Neuronal stem cell (in vitro differentiated cells): ENCODE measurements at regions not wholly inside any gene's neighbourhood (a gene's known extent, or its start where the extent isn't known, plus 50 kb on each side); places are given as distances from the start of the nearest gene placed in this dataset.

Source experiments
- DNase-seq: peaks from one replicate; pipeline ENCODE4 v3.0.0-alpha.2; 2013; ENCODE audit warnings: low spot score
- H2AFZ ChIP-seq: one replicate; pipeline ENCODE4 v1.6.1; 2013; ENCODE audit warnings: mild to moderate bottlenecking, low read length, inconsistent platforms
- H2AK5ac ChIP-seq: 2 replicates; pipeline ENCODE4 v1.6.1; 2013; ENCODE audit warnings: low read depth, mild to moderate bottlenecking, inconsistent platforms, low read length, moderate library complexity, mixed read lengths
- H2BK120ac ChIP-seq: 2 replicates; pipeline ENCODE4 v1.6.1; 2013; ENCODE audit warnings: low read depth, mild to moderate bottlenecking, inconsistent platforms, low read length, moderate library complexity, mixed read lengths
- H2BK12ac ChIP-seq: one replicate; pipeline ENCODE4 v1.6.1; 2013; ENCODE audit warnings: low read length, inconsistent platforms
- H2BK15ac ChIP-seq: 2 replicates; pipeline ENCODE4 v1.6.1; 2013; ENCODE audit warnings: mild to moderate bottlenecking, low read length, inconsistent platforms, mixed read lengths
- H2BK5ac ChIP-seq: one replicate; pipeline ENCODE4 v1.6.1; 2013; ENCODE audit warnings: inconsistent platforms, mild to moderate bottlenecking, low read length, moderate library complexity
- H3K14ac ChIP-seq: one replicate; pipeline ENCODE4 v1.6.1; 2013; ENCODE audit warnings: low read length, inconsistent platforms
- H3K18ac ChIP-seq: 2 replicates; pipeline ENCODE4 v1.6.1; 2013; ENCODE audit warnings: low read length, inconsistent platforms
- H3K23ac ChIP-seq: 2 replicates; pipeline ENCODE4 v1.6.1; 2013; ENCODE audit warnings: low read depth, mild to moderate bottlenecking, mixed read lengths, low read length, inconsistent platforms; ENCODE audit not compliant: poor library complexity
- H3K27ac ChIP-seq: replicated peaks from 3 replicates; pipeline ENCODE4 v1.5.1; 2013; ENCODE audit warnings: low read length, inconsistent platforms
- H3K27me3 ChIP-seq, 3 experiments: 2 replicates each; pipeline ENCODE4 v1.6.1; 2013; ENCODE audit warnings: low read length in 3 of 3, mild to moderate bottlenecking in 2 of 3, inconsistent platforms in 1 of 3, low read depth in 1 of 3, mixed read lengths in 1 of 3, moderate library complexity in 1 of 3; ENCODE audit not compliant: control insufficient read depth in 3 of 3, insufficient read depth in 3 of 3
- H3K36me3 ChIP-seq, 2 donors: replicated peaks in 1 of 2; 2 replicates each; pipeline ENCODE4 v1.6.1; 2013; ENCODE audit warnings: low read length in 2 of 2; ENCODE audit not compliant: control insufficient read depth in 2 of 2, insufficient read depth in 2 of 2
- H3K4ac ChIP-seq: 2 replicates; pipeline ENCODE4 v1.6.1; 2013; ENCODE audit warnings: inconsistent platforms, mild to moderate bottlenecking, low read length, moderate library complexity
- H3K4me1 ChIP-seq, 2 donors: 1 replicate in 1 of 2; 2 replicates in 1 of 2; pipeline ENCODE4 v1.6.1; 2013; ENCODE audit warnings: low read length in 2 of 2, low read depth in 1 of 2; ENCODE audit not compliant: control insufficient read depth in 2 of 2, insufficient read depth in 1 of 2
- H3K4me2 ChIP-seq: one replicate; pipeline ENCODE4 v1.6.1; 2013; ENCODE audit warnings: mild to moderate bottlenecking, low read length, inconsistent platforms; ENCODE audit not compliant: insufficient read depth, poor library complexity, severe bottlenecking
- H3K4me3 ChIP-seq, 2 donors: 2 replicates each; pipeline ENCODE4 v1.5.1; 2013; ENCODE audit warnings: low read length in 2 of 2, mild to moderate bottlenecking in 2 of 2, inconsistent platforms in 1 of 2, moderate library complexity in 1 of 2
- H3K79me1 ChIP-seq: one replicate; pipeline ENCODE4 v1.6.1; 2013; ENCODE audit warnings: low read depth, mild to moderate bottlenecking, inconsistent platforms, low read length, moderate library complexity
- H3K9ac ChIP-seq: one replicate; pipeline ENCODE4 v1.6.1; 2013; ENCODE audit warnings: mild to moderate bottlenecking, low read depth, low read length, inconsistent platforms; ENCODE audit not compliant: poor library complexity
- H3K9me3 ChIP-seq, 2 donors: replicated peaks in 1 of 2; 2 replicates each; pipeline versions ENCODE3 to v1.6.1; 2013; ENCODE audit warnings: low read length in 2 of 2, mild to moderate bottlenecking in 2 of 2, inconsistent platforms in 1 of 2, low read depth in 1 of 2, mixed read lengths in 1 of 2, moderate library complexity in 1 of 2; ENCODE audit not compliant: control insufficient read depth in 2 of 2, insufficient read depth in 1 of 2
- H4K8ac ChIP-seq: one replicate; pipeline ENCODE4 v1.6.1; 2013; ENCODE audit warnings: low read depth, mild to moderate bottlenecking, inconsistent platforms, low read length, moderate library complexity
- H4K91ac ChIP-seq: one replicate; pipeline ENCODE4 v1.6.1; 2013; ENCODE audit warnings: low read length, low read depth, mild to moderate bottlenecking, inconsistent platforms; ENCODE audit not compliant: poor library complexity
- whole genome bisulfite sequencing, 2 donors: extraction: QIAGEN DNeasy Blood & Tissue Kit; methylation state at CpG; one replicate each; pipeline ENCODE4 v1.1.7; 2013; ENCODE audit warnings: missing lambda C conversion rate in 2 of 2, mixed read lengths in 1 of 2; ENCODE audit not compliant: insufficient read length in 2 of 2, insufficient replicate concordance in 1 of 2; ENCODE audit errors: extremely low coverage in 2 of 2; 5-methylcytosine and 5-hydroxymethylcytosine counted together

DNA sequence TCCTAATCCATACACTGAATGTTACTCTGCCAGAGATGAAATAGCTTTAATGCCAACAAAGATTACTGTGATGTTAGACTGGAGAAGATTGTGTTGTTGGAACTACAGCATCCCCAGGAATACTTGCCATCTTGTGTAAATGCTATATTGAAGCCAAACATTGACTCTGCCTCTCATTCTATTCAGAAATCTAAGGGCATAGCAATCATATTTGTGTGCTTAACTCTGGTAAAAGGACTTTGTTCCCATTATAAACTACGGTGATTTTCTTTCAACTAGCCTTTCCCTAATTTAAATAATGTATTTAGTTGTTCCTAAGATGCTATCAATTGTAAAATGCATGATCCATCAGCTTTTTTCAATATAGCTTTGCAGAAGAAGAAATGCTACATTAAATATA lies 498.4 kb upstream of the LRRN3 start:
- no peak overlapping the region for H2AFZ ChIP-seq
- H3K4me1 ChIP-seq = no peaks in the 10 kb centered on the region
- no peaks in the 10 kb centered on the region for H3K79me1 ChIP-seq
- H3K4me2 ChIP-seq = no peak overlapping the region
- H2BK12ac ChIP-seq = no peak overlapping the region
- no peak overlapping the region for H4K91ac ChIP-seq
- no peak overlapping the region for H3K27ac ChIP-seq
- no peak overlapping the region for H4K8ac ChIP-seq
- H2AK5ac ChIP-seq = no peak overlapping the region
- H3K36me3 ChIP-seq = no peaks in the 10 kb centered on the region
- H3K23ac ChIP-seq = no peak overlapping the region
- H3K27me3 ChIP-seq = no peaks in the 10 kb centered on the region
- no peak overlapping the region for H2BK15ac ChIP-seq
- WGBS, 2 donors = no CpG with 5 or more reads among the region's 1 CpG
- no peak overlapping the region for H3K9ac ChIP-seq
- no peak for DNase-seq
- no peak overlapping the region for H2BK5ac ChIP-seq
- no peak overlapping the region for H3K4me3 ChIP-seq
- H3K14ac ChIP-seq = no peak overlapping the region
- H3K4ac ChIP-seq = no peak overlapping the region
- no peak overlapping the region for H2BK120ac ChIP-seq
- no peak overlapping the region for H3K18ac ChIP-seq
- H3K9me3 ChIP-seq = no peaks in the 10 kb centered on the region

DNA sequence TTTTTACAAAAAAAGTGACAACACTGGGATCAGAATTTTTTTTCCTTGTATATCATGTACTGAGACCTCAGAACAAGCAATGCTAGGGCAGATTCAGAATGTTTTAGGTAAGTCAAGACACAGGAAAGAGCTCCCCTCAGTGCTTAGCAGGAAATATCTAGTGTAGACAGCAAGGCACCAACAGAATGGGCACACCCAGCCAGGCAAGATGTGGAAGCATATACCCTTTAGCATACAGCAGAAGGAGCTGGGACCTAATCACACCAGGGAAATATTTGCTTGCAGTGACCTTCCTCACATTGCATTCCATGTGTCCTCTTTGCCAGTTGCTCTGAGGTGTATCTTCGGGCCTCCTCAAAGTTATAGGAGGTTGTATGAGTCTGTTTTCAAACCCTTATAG lies 497.6 kb upstream of the LRRN3 start:
- Histone ChIP-seq H2BK15ac (no peak overlapping the region), H3K23ac (no peak overlapping the region), H3K36me3 (no peaks in the 10 kb centered on the region), H3K18ac (no peak overlapping the region), H3K9ac (no peak overlapping the region), H3K27ac (no peak overlapping the region), H3K27me3 (no peaks in the 10 kb centered on the region), H2BK12ac (no peak overlapping the region), H2BK5ac (no peak overlapping the region), H3K4me3 (no peak overlapping the region), H4K8ac (no peak overlapping the region), H3K4ac (no peak overlapping the region), H4K91ac (no peak overlapping the region), H3K9me3 (no peaks in the 10 kb centered on the region), H2AFZ (no peak overlapping the region), H3K4me1 (no peaks in the 10 kb centered on the region), H2BK120ac (no peak overlapping the region), H3K79me1 (no peaks in the 10 kb centered on the region), H3K4me2 (no peak overlapping the region), H2AK5ac (no peak overlapping the region), H3K14ac (no peak overlapping the region)
- DNase-seq = no peak
- no CpG with 5 or more reads among the region's 1 CpG for WGBS, 2 donors

DNA sequence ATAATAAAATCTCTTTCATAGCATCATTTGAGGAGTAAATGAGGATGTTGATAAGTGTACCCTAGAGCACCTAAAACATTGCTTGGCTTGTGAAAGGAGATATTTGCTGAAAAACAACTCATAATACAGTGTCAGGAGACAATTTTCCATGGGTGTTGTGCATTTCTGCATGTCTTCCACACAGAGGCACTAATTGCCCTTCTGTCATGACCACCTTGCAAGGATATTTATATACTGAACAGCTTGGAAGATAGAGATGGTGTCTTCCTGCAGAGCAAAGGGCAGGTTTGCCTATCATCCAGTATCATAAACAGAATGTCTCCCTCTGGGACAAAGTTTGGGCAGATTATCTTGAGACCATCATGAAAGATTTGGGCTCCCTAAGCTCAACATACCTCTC lies 495.2 kb upstream of the LRRN3 start:
- Histone ChIP-seq H3K23ac (no peak overlapping the region), H3K27ac (no peak overlapping the region), H3K4ac (no peak overlapping the region), H3K4me3 (no peak overlapping the region), H3K18ac (no peak overlapping the region), H2BK120ac (no peak overlapping the region), H2AK5ac (no peak overlapping the region), H3K36me3 (no peaks in the 10 kb centered on the region), H3K9me3 (no peaks in the 10 kb centered on the region), H2BK5ac (no peak overlapping the region), H2BK12ac (no peak overlapping the region), H3K9ac (no peak overlapping the region), H4K8ac (no peak overlapping the region), H3K79me1 (no peaks in the 10 kb centered on the region), H2BK15ac (no peak overlapping the region), H3K27me3 (no peaks in the 10 kb centered on the region), H3K14ac (no peak overlapping the region), H3K4me1 (no peaks in the 10 kb centered on the region), H2AFZ (no peak overlapping the region), H4K91ac (no peak overlapping the region), H3K4me2 (no peak overlapping the region)
- DNase-seq = no peak

DNA sequence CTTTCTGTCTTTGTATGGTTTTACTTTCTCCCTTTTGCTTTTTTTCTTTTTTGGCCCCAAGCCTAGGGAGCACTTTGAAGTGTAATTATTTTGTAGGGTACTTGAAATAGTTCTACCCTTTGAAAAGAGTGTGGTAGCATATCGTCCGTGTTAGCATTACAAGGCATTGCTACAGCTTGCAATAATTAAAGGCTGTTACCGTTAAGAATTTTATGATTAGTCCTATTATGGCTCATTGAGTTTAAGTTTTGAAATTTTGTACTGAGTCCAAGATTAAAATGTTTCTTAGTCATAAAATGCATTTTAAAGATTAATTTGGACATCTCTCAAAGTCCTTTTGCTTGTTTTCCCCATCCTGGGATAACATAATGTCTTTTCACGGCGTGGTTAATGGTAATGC lies 490.0 kb upstream of the LRRN3 start:
- no peak overlapping the region for H3K14ac ChIP-seq
- no peaks in the 10 kb centered on the region for H3K9me3 ChIP-seq
- no CpG with 5 or more reads among the region's 5 CpGs for WGBS, 2 donors
- no peak overlapping the region for H3K4ac ChIP-seq
- H4K91ac ChIP-seq = no peak overlapping the region
- H3K4me3 ChIP-seq = no peak overlapping the region
- no peak overlapping the region for H3K4me2 ChIP-seq
- peak overlapping the region; percentile 36 for H2AFZ ChIP-seq
- H2AK5ac ChIP-seq = no peak overlapping the region
- H3K27ac ChIP-seq = no peak overlapping the region
- H3K27me3 ChIP-seq = no peaks in the 10 kb centered on the region
- H3K79me1 ChIP-seq = no peaks in the 10 kb centered on the region
- H3K36me3 ChIP-seq = no peaks in the 10 kb centered on the region
- H3K18ac ChIP-seq = no peak overlapping the region
- H3K9ac ChIP-seq = no peak overlapping the region
- H3K4me1 ChIP-seq = no peaks in the 10 kb centered on the region
- no peak overlapping the region for H2BK12ac ChIP-seq
- H2BK120ac ChIP-seq = no peak overlapping the region
- H3K23ac ChIP-seq = no peak overlapping the region
- no peak overlapping the region for H4K8ac ChIP-seq
- no peak overlapping the region for H2BK5ac ChIP-seq
- no peak overlapping the region for H2BK15ac ChIP-seq
- no peak for DNase-seq
